Lower leg skin (tissue), 3 donors: ENCODE measurements at regions not wholly inside any gene's neighbourhood (a gene's known extent, or its start where the extent isn't known, plus 50 kb on each side); places are given as distances from the start of the nearest gene placed in this dataset.

Source experiments
- POLR2A ChIP-seq, 2 donors: fragments of 450-650 bp; IDR thresholded peaks; one replicate each; pipeline ENCODE4 v1.6.1; 2016 to 2017; ENCODE audit warnings: antibody characterized with exemption in 2 of 2, mild to moderate bottlenecking in 1 of 2, moderate library complexity in 1 of 2
- TF ChIP-seq, protein P1 (sequence below), 3 donors: fragments of 450-650 bp; IDR thresholded peaks; one replicate each; pipeline ENCODE4 v1.5.1; 2016; ENCODE audit warnings: antibody characterized with exemption in 3 of 3, mild to moderate bottlenecking in 3 of 3, moderate library complexity in 2 of 3

DNA sequence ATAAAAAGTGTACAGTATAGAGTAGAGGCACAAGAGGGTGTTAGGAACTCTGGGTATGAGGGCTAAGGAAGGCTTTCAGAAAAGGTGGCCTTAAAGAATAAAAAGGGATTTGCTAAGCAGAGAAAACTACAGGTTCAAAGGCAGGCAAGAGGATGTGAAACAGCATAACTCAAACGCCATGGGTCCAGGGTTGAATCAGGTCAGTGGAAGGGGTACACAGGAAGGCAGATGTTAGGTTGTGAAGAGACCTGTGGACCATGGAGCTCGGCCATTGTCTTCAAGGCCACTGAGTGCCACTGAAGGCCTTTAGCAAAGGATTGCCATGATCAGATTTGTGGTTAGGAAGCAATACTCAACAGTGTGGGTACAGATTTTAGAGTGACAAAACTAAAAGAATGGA, 108.2 kb upstream of the FAM98A start:
- TF ChIP-seq, protein P1, sequence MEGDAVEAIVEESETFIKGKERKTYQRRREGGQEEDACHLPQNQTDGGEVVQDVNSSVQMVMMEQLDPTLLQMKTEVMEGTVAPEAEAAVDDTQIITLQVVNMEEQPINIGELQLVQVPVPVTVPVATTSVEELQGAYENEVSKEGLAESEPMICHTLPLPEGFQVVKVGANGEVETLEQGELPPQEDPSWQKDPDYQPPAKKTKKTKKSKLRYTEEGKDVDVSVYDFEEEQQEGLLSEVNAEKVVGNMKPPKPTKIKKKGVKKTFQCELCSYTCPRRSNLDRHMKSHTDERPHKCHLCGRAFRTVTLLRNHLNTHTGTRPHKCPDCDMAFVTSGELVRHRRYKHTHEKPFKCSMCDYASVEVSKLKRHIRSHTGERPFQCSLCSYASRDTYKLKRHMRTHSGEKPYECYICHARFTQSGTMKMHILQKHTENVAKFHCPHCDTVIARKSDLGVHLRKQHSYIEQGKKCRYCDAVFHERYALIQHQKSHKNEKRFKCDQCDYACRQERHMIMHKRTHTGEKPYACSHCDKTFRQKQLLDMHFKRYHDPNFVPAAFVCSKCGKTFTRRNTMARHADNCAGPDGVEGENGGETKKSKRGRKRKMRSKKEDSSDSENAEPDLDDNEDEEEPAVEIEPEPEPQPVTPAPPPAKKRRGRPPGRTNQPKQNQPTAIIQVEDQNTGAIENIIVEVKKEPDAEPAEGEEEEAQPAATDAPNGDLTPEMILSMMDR (IDR thresholded peaks at IDR 0.05), result no peak
- TF ChIP-seq POLR2A (IDR thresholded peaks at IDR 0.05), result no peak
